Peyer's patch (tissue), 4 donors: ENCODE measurements at regions not wholly inside any gene's neighbourhood (a gene's known extent, or its start where the extent isn't known, plus 50 kb on each side); places are given as distances from the start of the nearest gene placed in this dataset.
A peak's percentile ranks its signal among the peaks of the same experiment; 100 is the strongest.

Experiments
- DNase-seq, 3 donors: peaks; one replicate each; pipeline ENCODE4 v3.0.0-alpha.2; 2017 to 2019
- H3K27ac ChIP-seq, 4 donors: fragments of 200-600 bp; sonication (generic); one replicate each; pipeline ENCODE4 v1.5.1; 2016 to 2019
- H3K27me3 ChIP-seq, 2 donors: fragments of 200-600 bp; sonication (generic); one replicate each; pipeline ENCODE4 v1.5.1; 2019
- H3K36me3 ChIP-seq, 3 donors: fragments of 200-600 bp; sonication (generic); one replicate each; pipeline ENCODE4 v1.5.1; 2016 to 2019
- H3K4me1 ChIP-seq, 4 donors: fragments of 200-600 bp; sonication (generic); one replicate each; pipeline ENCODE4 v1.5.1; 2016 to 2019
- H3K4me3 ChIP-seq, 4 donors: fragments of 200-600 bp; sonication (generic); 1 replicate in 3 of 4; 2 replicates in 1 of 4; pipeline ENCODE4 v1.5.1; 2016 to 2019; ENCODE audit warnings: mild to moderate bottlenecking in 1 of 4
- H3K9me3 ChIP-seq, 4 donors: fragments of 200-600 bp; sonication (generic); one replicate each; pipeline ENCODE4 v1.5.1; 2016 to 2019; ENCODE audit warnings: mild to moderate bottlenecking in 1 of 4
- CTCF ChIP-seq, 6 experiments: fragments of 450-650 bp in 4 of 6; fragments of 200-600 bp in 2 of 6; sonication (generic) in 1 of 6; IDR thresholded peaks; one replicate each; pipeline ENCODE4 v1.5.1; 2017 to 2019; ENCODE audit warnings: antibody characterized with exemption in 6 of 6, mild to moderate bottlenecking in 3 of 6, moderate library complexity in 1 of 6
- POLR2A ChIP-seq, 2 donors: fragments of 450-650 bp; IDR thresholded peaks; one replicate each; pipeline ENCODE4 v1.5.1; 2017; ENCODE audit warnings: antibody characterized with exemption in 2 of 2, mild to moderate bottlenecking in 2 of 2, moderate library complexity in 2 of 2

GRCh38 chr14:106507354-106507753, 981.0 kb downstream of the TMEM121 start:
- H3K4me1 ChIP-seq = no peaks in the 10 kb centered on the region
- no peaks in the 10 kb centered on the region for H3K9me3 ChIP-seq
- no peak overlapping the region for H3K4me3 ChIP-seq
- TF ChIP-seq CTCF (IDR thresholded peaks at IDR 0.05) (no peak), POLR2A (IDR thresholded peaks at IDR 0.05) (no peak)
- DNase-seq = no peak
- no peaks in the 10 kb centered on the region for H3K36me3 ChIP-seq
- H3K27me3 ChIP-seq = no peaks in the 10 kb centered on the region
- H3K27ac ChIP-seq = peak overlapping the region; percentile 44 to 74 (median 54)

GRCh38 chr14:106508216-106508615, 981.8 kb downstream of the TMEM121 start:
- H3K4me3 ChIP-seq = no peak overlapping the region
- no peaks in the 10 kb centered on the region for H3K27me3 ChIP-seq
- H3K27ac ChIP-seq = peak overlapping the region; percentile 44 to 74 (median 54)
- no peaks in the 10 kb centered on the region for H3K9me3 ChIP-seq
- H3K4me1 ChIP-seq = no peaks in the 10 kb centered on the region
- no peak for DNase-seq
- no peaks in the 10 kb centered on the region for H3K36me3 ChIP-seq
- no peak for TF ChIP-seq CTCF (IDR thresholded peaks at IDR 0.05)
- TF ChIP-seq POLR2A (IDR thresholded peaks at IDR 0.05) = no peak

- H3K4me1 ChIP-seq = no peaks in the 10 kb centered on the region
Observed at GRCh38 chr14:106509176-106509575, 982.8 kb downstream of the TMEM121 start.

GRCh38 chr14:106509807-106510206, 983.4 kb downstream of the TMEM121 start:
- DNase-seq = no peak
- H3K27me3 ChIP-seq = no peaks in the 10 kb centered on the region
- no peaks in the 10 kb centered on the region for H3K36me3 ChIP-seq
- no peak overlapping the region for H3K27ac ChIP-seq
- H3K9me3 ChIP-seq = no peaks in the 10 kb centered on the region
- no peak overlapping the region for H3K4me3 ChIP-seq
- TF ChIP-seq CTCF (IDR thresholded peaks at IDR 0.05) = no peak
- TF ChIP-seq POLR2A (IDR thresholded peaks at IDR 0.05) = no peak
- H3K4me1 ChIP-seq = no peaks in the 10 kb centered on the region

More at GRCh38 chr14:106509176-106509575, 982.8 kb downstream of the TMEM121 start:
- H3K4me3 ChIP-seq = no peak overlapping the region
- no peaks in the 10 kb centered on the region for H3K36me3 ChIP-seq
- no peaks in the 10 kb centered on the region for H3K9me3 ChIP-seq
- TF ChIP-seq CTCF (IDR thresholded peaks at IDR 0.05) (no peak), POLR2A (IDR thresholded peaks at IDR 0.05) (no peak)
- H3K27ac ChIP-seq = peak overlapping the region in 1 of 4 donors; percentile 39
- H3K27me3 ChIP-seq = no peaks in the 10 kb centered on the region
- no peak for DNase-seq

GRCh38 chr14:106511006-106511799, 984.8 kb downstream of the TMEM121 start:
- H3K36me3 ChIP-seq = no peaks in the 10 kb centered on the region
- TF ChIP-seq CTCF (IDR thresholded peaks at IDR 0.05) (no peak), POLR2A (IDR thresholded peaks at IDR 0.05) (no peak)
- no peaks in the 10 kb centered on the region for H3K4me1 ChIP-seq
- no peaks in the 10 kb centered on the region for H3K27me3 ChIP-seq
- H3K4me3 ChIP-seq = no peak overlapping the region
- no peaks in the 10 kb centered on the region for H3K9me3 ChIP-seq
- DNase-seq = peak in 2 of 3 donors; percentile 51 to 70
- peak overlapping the region; percentile 50 to 76 (median 55) for H3K27ac ChIP-seq
